ENCODE measurements at regions not wholly inside any gene's neighbourhood (a gene's known extent, or its start where the extent isn't known, plus 50 kb on each side); places are given as distances from the start of the nearest gene placed in this dataset.

- TF ChIP-seq EP300 (IDR thresholded peaks at IDR 0.05) (no peak), CTCF (IDR thresholded peaks at IDR 0.05) (no peak), POLR2A (IDR thresholded peaks at IDR 0.05) (no peak)
Observed at GRCh38 chr21:35829067-35829466, 231.3 kb downstream of the SETD4 start.

All from tibial nerve (tissue), 4 donors.